GM23338 (cell line): ENCODE measurements at regions not wholly inside any gene's neighbourhood (a gene's known extent, or its start where the extent isn't known, plus 50 kb on each side); places are given as distances from the start of the nearest gene placed in this dataset.

Source experiments
- ATAC-seq: fragments of 200-7000 bp; cut with Tn5 transposase; 3 replicates; pipeline ENCODE4 v1.9.1; 2020
- DNase-seq: peaks from one replicate; pipeline ENCODE4 v3.0.0-alpha.2; 2015; ENCODE audit warnings: low spot score
- H2AFZ ChIP-seq: fragments of 200-600 bp; sonication (generic); 2 replicates; pipeline ENCODE4 v1.8.0; 2016; ENCODE audit warnings: antibody characterized with exemption, mild to moderate bottlenecking, moderate library complexity
- H3F3A ChIP-seq: fragments of 200-600 bp; sonication (generic); replicated peaks from 2 replicates; pipeline ENCODE4 v1.8.0; 2017; ENCODE audit warnings: antibody characterized with exemption, mixed run types, low read depth
- H3K27ac ChIP-seq: fragments of 200-600 bp; sonication (generic); 2 replicates; pipeline ENCODE4 v1.6.1; 2016; ENCODE audit warnings: low read depth
- H3K27me3 ChIP-seq: fragments of 200-600 bp; sonication (generic); 2 replicates; pipeline ENCODE4 v1.8.0; 2016; ENCODE audit warnings: mild to moderate bottlenecking, mixed run types, moderate library complexity; ENCODE audit not compliant: insufficient read depth
- H3K36me3 ChIP-seq: fragments of 200-600 bp; sonication (generic); 2 replicates; pipeline ENCODE4 v1.8.0; 2016; ENCODE audit warnings: mild to moderate bottlenecking; ENCODE audit not compliant: insufficient read depth
- H3K4me1 ChIP-seq: fragments of 200-600 bp; sonication (generic); 2 replicates; pipeline ENCODE4 v1.8.0; 2016; ENCODE audit warnings: mild to moderate bottlenecking, moderate library complexity; ENCODE audit not compliant: insufficient read depth
- H3K4me2 ChIP-seq: fragments of 200-600 bp; sonication (generic); 2 replicates; pipeline ENCODE4 v1.7.1; 2017; ENCODE audit warnings: mixed run types
- H3K4me3 ChIP-seq: fragments of 200-600 bp; sonication (generic); 2 replicates; pipeline ENCODE4 v1.6.1; 2016; ENCODE audit warnings: mixed run types
- H3K79me2 ChIP-seq: fragments of 200-600 bp; sonication (generic); replicated peaks from 2 replicates; pipeline ENCODE4 v1.8.0; 2017; ENCODE audit warnings: mild to moderate bottlenecking; ENCODE audit not compliant: insufficient read depth
- H3K9me2 ChIP-seq: fragments of 200-600 bp; sonication (generic); 2 replicates; pipeline ENCODE4 v1.8.0; 2017; ENCODE audit not compliant: insufficient read depth
- H4K20me1 ChIP-seq: fragments of 200-600 bp; sonication (generic); replicated peaks from 2 replicates; pipeline ENCODE4 v1.8.0; 2017; ENCODE audit warnings: mild to moderate bottlenecking; ENCODE audit not compliant: insufficient read depth
- H3K27ac Mint-ChIP-seq: 2 replicates; pipeline ENCODE4 v1.8.0; 2020; ENCODE audit warnings: inconsistent platforms, mild to moderate bottlenecking, moderate library complexity, mixed read lengths
- H3K27me3 Mint-ChIP-seq: 3 replicates; pipeline ENCODE4 v1.8.0; 2022; ENCODE audit warnings: low read depth, mild to moderate bottlenecking, moderate library complexity, mixed read lengths, inconsistent platforms; ENCODE audit not compliant: insufficient read depth, poor library complexity
- H3K36me3 Mint-ChIP-seq: 3 replicates; pipeline ENCODE4 v1.8.0; 2021; ENCODE audit warnings: low read depth, mild to moderate bottlenecking, inconsistent platforms, moderate library complexity, mixed read lengths
- H3K4me1 Mint-ChIP-seq: 3 replicates; pipeline ENCODE4 v1.8.0; 2020; ENCODE audit warnings: mild to moderate bottlenecking, inconsistent platforms, mixed read lengths
- H3K4me3 Mint-ChIP-seq: 3 replicates; pipeline ENCODE4 v1.8.0; 2021; ENCODE audit warnings: moderate library complexity, mild to moderate bottlenecking, inconsistent platforms, mixed read lengths
- H3K9me3 Mint-ChIP-seq: 3 replicates; pipeline ENCODE4 v1.8.0; 2020; ENCODE audit warnings: moderate library complexity, mild to moderate bottlenecking, inconsistent platforms, mixed read lengths
- CREB1 ChIP-seq: fragments of 250-450 bp; sonication (Bioruptor Pico); IDR thresholded peaks from 2 replicates; pipeline ENCODE4 v1.5.0; 2020; ENCODE audit warnings: low read depth, mild to moderate bottlenecking, moderate library complexity
- EZH2phosphoT487 ChIP-seq: fragments of 200-600 bp; sonication (generic); IDR thresholded peaks from one replicate; pipeline ENCODE4 v1.8.1; 2018; ENCODE audit warnings: antibody characterized with exemption; ENCODE audit not compliant: unreplicated experiment
- JUNB ChIP-seq: IDR thresholded peaks from one replicate; pipeline ENCODE4 v1.6.1; 2016; ENCODE audit warnings: antibody characterized with exemption; ENCODE audit not compliant: unreplicated experiment
- NANOG ChIP-seq: IDR thresholded peaks from 2 replicates; pipeline ENCODE4 v1.6.1; 2016; ENCODE audit warnings: antibody characterized with exemption, borderline replicate concordance
- STAT1 ChIP-seq: IDR thresholded peaks from one replicate; pipeline ENCODE4 v1.6.1; 2016; ENCODE audit warnings: antibody characterized with exemption; ENCODE audit not compliant: unreplicated experiment
- ZNF114 ChIP-seq: fragments of 250-450 bp; sonication (Bioruptor Pico); IDR thresholded peaks from 2 replicates; pipeline ENCODE4 v1.5.0; 2020; ENCODE audit warnings: mild to moderate bottlenecking, moderate library complexity
- ZNF331 ChIP-seq: fragments of 250-450 bp; sonication (Bioruptor Pico); IDR thresholded peaks from 2 replicates; pipeline ENCODE4 v1.5.0; 2020; ENCODE audit warnings: low read depth, mild to moderate bottlenecking, moderate library complexity
- TF ChIP-seq, protein P1 (sequence below), 2 experiments: fragments of 200-600 bp in 1 of 2; sonication (generic) in 1 of 2; conservative IDR thresholded peaks; 2 replicates each; pipeline versions ENCODE4 v1.5.1 to v1.6.1; 2016 to 2017; ENCODE audit warnings: antibody characterized with exemption in 2 of 2, low read depth in 2 of 2, mild to moderate bottlenecking in 2 of 2, moderate library complexity in 1 of 2
- TF ChIP-seq, protein P2 (sequence below): fragments of 250-450 bp; sonication (Bioruptor Pico); IDR thresholded peaks from 2 replicates; pipeline ENCODE4 v1.5.0; 2020; ENCODE audit warnings: mild to moderate bottlenecking, moderate library complexity
- TF ChIP-seq, protein P3 (sequence below): IDR thresholded peaks from one replicate; pipeline ENCODE4 v1.6.1; 2018; ENCODE audit warnings: antibody characterized with exemption; ENCODE audit not compliant: unreplicated experiment
- TF ChIP-seq, protein P4 (sequence below): IDR thresholded peaks from 2 replicates; pipeline ENCODE4 v1.6.1; 2016; ENCODE audit warnings: antibody characterized with exemption

GRCh38 chr10:131831561-131831960, 69.2 kb upstream of the PPP2R2D start:
- DNase-seq (no peak), ATAC-seq (peak; percentile 42; the same call in 2 of the 3 replicates)
- Histone ChIP-seq H3K36me3 (no peaks in the 10 kb centered on the region), H3K27me3 (no peaks in the 10 kb centered on the region), H3K27ac (no peak overlapping the region), H3K4me3 (no peak overlapping the region), H3K4me1 (peaks cover 16% of the 10 kb centered on the region; the same call in 1 of the 2 replicates), H3K9me2 (no peaks in the 10 kb centered on the region), H4K20me1 (no peaks in the 10 kb centered on the region), H2AFZ (peak overlapping the region; percentile 38; the same call in 1 of the 2 replicates), H3K79me2 (no peaks in the 10 kb centered on the region), H3F3A (no peaks in the 10 kb centered on the region), H3K4me2 (no peak overlapping the region)
- TF ChIP-seq, protein P1, sequence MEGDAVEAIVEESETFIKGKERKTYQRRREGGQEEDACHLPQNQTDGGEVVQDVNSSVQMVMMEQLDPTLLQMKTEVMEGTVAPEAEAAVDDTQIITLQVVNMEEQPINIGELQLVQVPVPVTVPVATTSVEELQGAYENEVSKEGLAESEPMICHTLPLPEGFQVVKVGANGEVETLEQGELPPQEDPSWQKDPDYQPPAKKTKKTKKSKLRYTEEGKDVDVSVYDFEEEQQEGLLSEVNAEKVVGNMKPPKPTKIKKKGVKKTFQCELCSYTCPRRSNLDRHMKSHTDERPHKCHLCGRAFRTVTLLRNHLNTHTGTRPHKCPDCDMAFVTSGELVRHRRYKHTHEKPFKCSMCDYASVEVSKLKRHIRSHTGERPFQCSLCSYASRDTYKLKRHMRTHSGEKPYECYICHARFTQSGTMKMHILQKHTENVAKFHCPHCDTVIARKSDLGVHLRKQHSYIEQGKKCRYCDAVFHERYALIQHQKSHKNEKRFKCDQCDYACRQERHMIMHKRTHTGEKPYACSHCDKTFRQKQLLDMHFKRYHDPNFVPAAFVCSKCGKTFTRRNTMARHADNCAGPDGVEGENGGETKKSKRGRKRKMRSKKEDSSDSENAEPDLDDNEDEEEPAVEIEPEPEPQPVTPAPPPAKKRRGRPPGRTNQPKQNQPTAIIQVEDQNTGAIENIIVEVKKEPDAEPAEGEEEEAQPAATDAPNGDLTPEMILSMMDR (conservative IDR thresholded peaks at IDR 0.05; ENCODE audit: low read depth in 2 of 2): no peak
- no peak for TF ChIP-seq CREB1 (CRISPR knock-in tag)
- TF ChIP-seq, protein P2, sequence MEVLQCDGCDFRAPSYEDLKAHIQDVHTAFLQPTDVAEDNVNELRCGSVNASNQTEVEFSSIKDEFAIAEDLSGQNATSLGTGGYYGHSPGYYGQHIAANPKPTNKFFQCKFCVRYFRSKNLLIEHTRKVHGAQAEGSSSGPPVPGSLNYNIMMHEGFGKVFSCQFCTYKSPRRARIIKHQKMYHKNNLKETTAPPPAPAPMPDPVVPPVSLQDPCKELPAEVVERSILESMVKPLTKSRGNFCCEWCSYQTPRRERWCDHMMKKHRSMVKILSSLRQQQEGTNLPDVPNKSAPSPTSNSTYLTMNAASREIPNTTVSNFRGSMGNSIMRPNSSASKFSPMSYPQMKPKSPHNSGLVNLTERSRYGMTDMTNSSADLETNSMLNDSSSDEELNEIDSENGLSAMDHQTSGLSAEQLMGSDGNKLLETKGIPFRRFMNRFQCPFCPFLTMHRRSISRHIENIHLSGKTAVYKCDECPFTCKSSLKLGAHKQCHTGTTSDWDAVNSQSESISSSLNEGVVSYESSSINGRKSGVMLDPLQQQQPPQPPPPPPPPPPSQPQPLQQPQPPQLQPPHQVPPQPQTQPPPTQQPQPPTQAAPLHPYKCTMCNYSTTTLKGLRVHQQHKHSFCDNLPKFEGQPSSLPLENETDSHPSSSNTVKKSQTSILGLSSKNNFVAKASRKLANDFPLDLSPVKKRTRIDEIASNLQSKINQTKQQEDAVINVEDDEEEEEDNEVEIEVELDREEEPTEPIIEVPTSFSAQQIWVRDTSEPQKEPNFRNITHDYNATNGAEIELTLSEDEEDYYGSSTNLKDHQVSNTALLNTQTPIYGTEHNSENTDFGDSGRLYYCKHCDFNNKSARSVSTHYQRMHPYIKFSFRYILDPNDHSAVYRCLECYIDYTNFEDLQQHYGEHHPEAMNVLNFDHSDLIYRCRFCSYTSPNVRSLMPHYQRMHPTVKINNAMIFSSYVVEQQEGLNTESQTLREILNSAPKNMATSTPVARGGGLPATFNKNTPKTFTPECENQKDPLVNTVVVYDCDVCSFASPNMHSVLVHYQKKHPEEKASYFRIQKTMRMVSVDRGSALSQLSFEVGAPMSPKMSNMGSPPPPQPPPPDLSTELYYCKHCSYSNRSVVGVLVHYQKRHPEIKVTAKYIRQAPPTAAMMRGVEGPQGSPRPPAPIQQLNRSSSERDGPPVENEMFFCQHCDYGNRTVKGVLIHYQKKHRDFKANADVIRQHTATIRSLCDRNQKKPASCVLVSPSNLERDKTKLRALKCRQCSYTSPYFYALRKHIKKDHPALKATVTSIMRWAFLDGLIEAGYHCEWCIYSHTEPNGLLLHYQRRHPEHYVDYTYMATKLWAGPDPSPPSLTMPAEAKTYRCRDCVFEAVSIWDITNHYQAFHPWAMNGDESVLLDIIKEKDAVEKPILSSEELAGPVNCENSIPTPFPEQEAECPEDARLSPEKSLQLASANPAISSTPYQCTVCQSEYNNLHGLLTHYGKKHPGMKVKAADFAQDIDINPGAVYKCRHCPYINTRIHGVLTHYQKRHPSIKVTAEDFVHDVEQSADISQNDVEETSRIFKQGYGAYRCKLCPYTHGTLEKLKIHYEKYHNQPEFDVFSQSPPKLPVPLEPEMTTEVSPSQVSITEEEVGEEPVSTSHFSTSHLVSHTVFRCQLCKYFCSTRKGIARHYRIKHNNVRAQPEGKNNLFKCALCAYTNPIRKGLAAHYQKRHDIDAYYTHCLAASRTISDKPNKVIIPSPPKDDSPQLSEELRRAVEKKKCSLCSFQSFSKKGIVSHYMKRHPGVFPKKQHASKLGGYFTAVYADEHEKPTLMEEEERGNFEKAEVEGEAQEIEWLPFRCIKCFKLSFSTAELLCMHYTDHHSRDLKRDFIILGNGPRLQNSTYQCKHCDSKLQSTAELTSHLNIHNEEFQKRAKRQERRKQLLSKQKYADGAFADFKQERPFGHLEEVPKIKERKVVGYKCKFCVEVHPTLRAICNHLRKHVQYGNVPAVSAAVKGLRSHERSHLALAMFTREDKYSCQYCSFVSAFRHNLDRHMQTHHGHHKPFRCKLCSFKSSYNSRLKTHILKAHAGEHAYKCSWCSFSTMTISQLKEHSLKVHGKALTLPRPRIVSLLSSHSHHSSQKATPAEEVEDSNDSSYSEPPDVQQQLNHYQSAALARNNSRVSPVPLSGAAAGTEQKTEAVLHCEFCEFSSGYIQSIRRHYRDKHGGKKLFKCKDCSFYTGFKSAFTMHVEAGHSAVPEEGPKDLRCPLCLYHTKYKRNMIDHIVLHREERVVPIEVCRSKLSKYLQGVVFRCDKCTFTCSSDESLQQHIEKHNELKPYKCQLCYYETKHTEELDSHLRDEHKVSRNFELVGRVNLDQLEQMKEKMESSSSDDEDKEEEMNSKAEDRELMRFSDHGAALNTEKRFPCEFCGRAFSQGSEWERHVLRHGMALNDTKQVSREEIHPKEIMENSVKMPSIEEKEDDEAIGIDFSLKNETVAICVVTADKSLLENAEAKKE (CRISPR knock-in tag): no peak
- TF ChIP-seq EZH2phosphoT487: no peak
- no peak for TF ChIP-seq JUNB
- no peak for TF ChIP-seq ZNF114 (CRISPR knock-in tag)
- TF ChIP-seq ZNF331 (CRISPR knock-in tag): no peak
- no peak for TF ChIP-seq NANOG
- TF ChIP-seq, protein P3, sequence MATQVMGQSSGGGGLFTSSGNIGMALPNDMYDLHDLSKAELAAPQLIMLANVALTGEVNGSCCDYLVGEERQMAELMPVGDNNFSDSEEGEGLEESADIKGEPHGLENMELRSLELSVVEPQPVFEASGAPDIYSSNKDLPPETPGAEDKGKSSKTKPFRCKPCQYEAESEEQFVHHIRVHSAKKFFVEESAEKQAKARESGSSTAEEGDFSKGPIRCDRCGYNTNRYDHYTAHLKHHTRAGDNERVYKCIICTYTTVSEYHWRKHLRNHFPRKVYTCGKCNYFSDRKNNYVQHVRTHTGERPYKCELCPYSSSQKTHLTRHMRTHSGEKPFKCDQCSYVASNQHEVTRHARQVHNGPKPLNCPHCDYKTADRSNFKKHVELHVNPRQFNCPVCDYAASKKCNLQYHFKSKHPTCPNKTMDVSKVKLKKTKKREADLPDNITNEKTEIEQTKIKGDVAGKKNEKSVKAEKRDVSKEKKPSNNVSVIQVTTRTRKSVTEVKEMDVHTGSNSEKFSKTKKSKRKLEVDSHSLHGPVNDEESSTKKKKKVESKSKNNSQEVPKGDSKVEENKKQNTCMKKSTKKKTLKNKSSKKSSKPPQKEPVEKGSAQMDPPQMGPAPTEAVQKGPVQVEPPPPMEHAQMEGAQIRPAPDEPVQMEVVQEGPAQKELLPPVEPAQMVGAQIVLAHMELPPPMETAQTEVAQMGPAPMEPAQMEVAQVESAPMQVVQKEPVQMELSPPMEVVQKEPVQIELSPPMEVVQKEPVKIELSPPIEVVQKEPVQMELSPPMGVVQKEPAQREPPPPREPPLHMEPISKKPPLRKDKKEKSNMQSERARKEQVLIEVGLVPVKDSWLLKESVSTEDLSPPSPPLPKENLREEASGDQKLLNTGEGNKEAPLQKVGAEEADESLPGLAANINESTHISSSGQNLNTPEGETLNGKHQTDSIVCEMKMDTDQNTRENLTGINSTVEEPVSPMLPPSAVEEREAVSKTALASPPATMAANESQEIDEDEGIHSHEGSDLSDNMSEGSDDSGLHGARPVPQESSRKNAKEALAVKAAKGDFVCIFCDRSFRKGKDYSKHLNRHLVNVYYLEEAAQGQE: no peak
- TF ChIP-seq STAT1: no peak
- TF ChIP-seq, protein P4, sequence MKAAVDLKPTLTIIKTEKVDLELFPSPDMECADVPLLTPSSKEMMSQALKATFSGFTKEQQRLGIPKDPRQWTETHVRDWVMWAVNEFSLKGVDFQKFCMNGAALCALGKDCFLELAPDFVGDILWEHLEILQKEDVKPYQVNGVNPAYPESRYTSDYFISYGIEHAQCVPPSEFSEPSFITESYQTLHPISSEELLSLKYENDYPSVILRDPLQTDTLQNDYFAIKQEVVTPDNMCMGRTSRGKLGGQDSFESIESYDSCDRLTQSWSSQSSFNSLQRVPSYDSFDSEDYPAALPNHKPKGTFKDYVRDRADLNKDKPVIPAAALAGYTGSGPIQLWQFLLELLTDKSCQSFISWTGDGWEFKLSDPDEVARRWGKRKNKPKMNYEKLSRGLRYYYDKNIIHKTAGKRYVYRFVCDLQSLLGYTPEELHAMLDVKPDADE: no peak
- Mint-ChIP-seq H3K4me1 (peaks cover 4% of the 10 kb centered on the region), H3K9me3 (0 out of 3 replicates have a peak, but pooled peaks cover 3% of the 10 kb centered on the region), H3K27ac (no peak overlapping the region), H3K27me3 (peaks cover 18% of the 10 kb centered on the region), H3K4me3 (no peak overlapping the region), H3K36me3 (no peaks in the 10 kb centered on the region)
